ENCODE measurements at regions not wholly inside any gene's neighbourhood (a gene's known extent, or its start where the extent isn't known, plus 50 kb on each side); places are given as distances from the start of the nearest gene placed in this dataset.

- TF ChIP-seq POLR2A (IDR thresholded peaks at IDR 0.05): no peak
- TF ChIP-seq, protein P1, sequence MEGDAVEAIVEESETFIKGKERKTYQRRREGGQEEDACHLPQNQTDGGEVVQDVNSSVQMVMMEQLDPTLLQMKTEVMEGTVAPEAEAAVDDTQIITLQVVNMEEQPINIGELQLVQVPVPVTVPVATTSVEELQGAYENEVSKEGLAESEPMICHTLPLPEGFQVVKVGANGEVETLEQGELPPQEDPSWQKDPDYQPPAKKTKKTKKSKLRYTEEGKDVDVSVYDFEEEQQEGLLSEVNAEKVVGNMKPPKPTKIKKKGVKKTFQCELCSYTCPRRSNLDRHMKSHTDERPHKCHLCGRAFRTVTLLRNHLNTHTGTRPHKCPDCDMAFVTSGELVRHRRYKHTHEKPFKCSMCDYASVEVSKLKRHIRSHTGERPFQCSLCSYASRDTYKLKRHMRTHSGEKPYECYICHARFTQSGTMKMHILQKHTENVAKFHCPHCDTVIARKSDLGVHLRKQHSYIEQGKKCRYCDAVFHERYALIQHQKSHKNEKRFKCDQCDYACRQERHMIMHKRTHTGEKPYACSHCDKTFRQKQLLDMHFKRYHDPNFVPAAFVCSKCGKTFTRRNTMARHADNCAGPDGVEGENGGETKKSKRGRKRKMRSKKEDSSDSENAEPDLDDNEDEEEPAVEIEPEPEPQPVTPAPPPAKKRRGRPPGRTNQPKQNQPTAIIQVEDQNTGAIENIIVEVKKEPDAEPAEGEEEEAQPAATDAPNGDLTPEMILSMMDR (IDR thresholded peaks at IDR 0.05): peak in 6 of 7 experiments; percentile 26 to 54 (median 42)
Measured at GRCh38 chr3:18295171-18295920, 129.8 kb downstream of the SATB1 start.
